SK-N-SH (cell line): ENCODE measurements at regions not wholly inside any gene's neighbourhood (a gene's known extent, or its start where the extent isn't known, plus 50 kb on each side); places are given as distances from the start of the nearest gene placed in this dataset.

Source experiments
- CTCF ChIA-PET: fragments of 300-600, 350-600 bp; formaldehyde crosslinking; extraction: SDS; loops from one replicate; lab custom pipeline; 2021; lab: Yijun Ruan, JAX
- POLR2A ChIA-PET: fragments of 350-600 bp; sonication (Branson Sonifier 250); formaldehyde crosslinking; extraction: SDS; loops from one replicate; lab custom pipeline; 2020; ENCODE audit warnings: antibody characterized with exemption, inconsistent platforms; lab: Yijun Ruan, JAX
- DNase-seq: peaks from one replicate; pipeline ENCODE4 v3.0.0; 2012
- H2AFZ ChIP-seq: fragments of 200-600 bp; sonication (generic); 2 replicates; pipeline ENCODE4 v1.8.1; 2016; ENCODE audit warnings: antibody characterized with exemption, mild to moderate bottlenecking, low read depth
- H3F3A ChIP-seq: fragments of 200-600 bp; sonication (generic); replicated peaks from 2 replicates; pipeline ENCODE3; 2016; ENCODE audit warnings: antibody characterized with exemption, mild to moderate bottlenecking; ENCODE audit not compliant: insufficient read depth
- H3K27ac ChIP-seq, 2 experiments: fragments of 200-500 bp in 1 of 2; fragments of 200-600 bp in 1 of 2; sonication (Bioruptor generic) in 1 of 2; sonication (generic), shearing (Covaris generic) in 1 of 2; 2 replicates each; pipeline versions ENCODE4 v1.5.1 to v1.6.1; 2014 to 2016; ENCODE audit warnings: low read depth in 2 of 2, inconsistent platforms in 1 of 2, low read length in 1 of 2, mild to moderate bottlenecking in 1 of 2, mixed read lengths in 1 of 2
- H3K27me3 ChIP-seq: fragments of 200-600 bp; sonication (generic), shearing (Covaris generic); 2 replicates; pipeline ENCODE4 v1.6.1; 2016; ENCODE audit warnings: mixed run types; ENCODE audit not compliant: insufficient read depth
- H3K36me3 ChIP-seq, 2 experiments: fragments of 200-500 bp in 1 of 2; fragments of 200-600 bp in 1 of 2; sonication (Bioruptor generic) in 1 of 2; sonication (generic) in 1 of 2; replicated peaks in 1 of 2; 2 replicates each; pipeline versions ENCODE3 to v1.5.1; 2014 to 2016; ENCODE audit warnings: low read length in 1 of 2, mild to moderate bottlenecking in 1 of 2; ENCODE audit not compliant: insufficient read depth in 2 of 2, control insufficient read depth in 1 of 2
- H3K4me1 ChIP-seq, 2 experiments: fragments of 200-500 bp in 1 of 2; fragments of 200-600 bp in 1 of 2; sonication (Bioruptor generic) in 1 of 2; sonication (generic), shearing (Covaris generic) in 1 of 2; 2 replicates each; pipeline versions ENCODE4 v1.5.1 to v1.6.1; 2014 to 2016; ENCODE audit warnings: low read depth in 1 of 2, low read length in 1 of 2, mixed run types in 1 of 2; ENCODE audit not compliant: insufficient read depth in 2 of 2, control insufficient read depth in 1 of 2
- H3K4me2 ChIP-seq: fragments of 200-600 bp; sonication (generic), shearing (Covaris generic); 2 replicates; pipeline ENCODE4 v1.6.1; 2017; ENCODE audit warnings: mixed run types
- H3K4me3 ChIP-seq, 2 experiments: fragments of 200-500 bp in 1 of 2; fragments of 200-600 bp in 1 of 2; sonication (Bioruptor generic) in 1 of 2; sonication (generic), shearing (Covaris generic) in 1 of 2; 2 replicates each; pipeline versions ENCODE4 v1.5.1 to v1.8.1; 2014 to 2016; ENCODE audit warnings: low read depth in 2 of 2, inconsistent platforms in 1 of 2, low read length in 1 of 2, mild to moderate bottlenecking in 1 of 2, mixed read lengths in 1 of 2, moderate library complexity in 1 of 2
- H3K79me2 ChIP-seq: fragments of 200-600 bp; sonication (generic); 2 replicates; pipeline ENCODE4 v1.8.1; 2017; ENCODE audit warnings: mild to moderate bottlenecking; ENCODE audit not compliant: insufficient read depth
- H3K9ac ChIP-seq: fragments of 200-600 bp; sonication (generic); 2 replicates; pipeline ENCODE4 v1.6.1; 2017; ENCODE audit warnings: mixed run types
- H3K9me2 ChIP-seq: fragments of 200-600 bp; sonication (generic); 2 replicates; pipeline ENCODE4 v1.6.1; 2017; ENCODE audit warnings: mixed run types
- H3K9me3 ChIP-seq: fragments of 200-600 bp; sonication (generic); 2 replicates; pipeline ENCODE4 v1.6.1; 2017; ENCODE audit warnings: mixed run types, mild to moderate bottlenecking, moderate library complexity
- H4K20me1 ChIP-seq: fragments of 200-600 bp; sonication (generic); 2 replicates; pipeline ENCODE4 v1.6.1; 2017; ENCODE audit warnings: mild to moderate bottlenecking, mixed run types; ENCODE audit not compliant: insufficient read depth
- CHD2 ChIP-seq: fragments of 150-350 bp; IDR thresholded peaks from 2 replicates; pipeline ENCODE4 v1.6.1; 2018; ENCODE audit warnings: low read length; ENCODE audit not compliant: partially characterized antibody
- ELF1 ChIP-seq: IDR thresholded peaks from 2 replicates; pipeline ENCODE4 v1.4.0; 2012
- FOXJ3 ChIP-seq: sonication (generic); formaldehyde crosslinking; IDR thresholded peaks from 2 replicates; pipeline ENCODE4 v1.5.1; 2020; ENCODE audit warnings: mild to moderate bottlenecking, missing genetic modification reagents
- FOXM1 ChIP-seq: IDR thresholded peaks from 2 replicates; pipeline ENCODE4 v1.4.0; 2012; ENCODE audit warnings: low read depth, mild to moderate bottlenecking
- JUND ChIP-seq: IDR thresholded peaks from 2 replicates; pipeline ENCODE4 v1.4.0; 2012
- MXI1 ChIP-seq: IDR thresholded peaks from 2 replicates; pipeline ENCODE4 v1.6.1; 2012; ENCODE audit warnings: mild to moderate bottlenecking, low read depth, low read length, improper control_type of control experiment
- NFIC ChIP-seq: IDR thresholded peaks from 2 replicates; pipeline ENCODE4 v1.4.0; 2012; ENCODE audit warnings: borderline replicate concordance
- NRF1 ChIP-seq: IDR thresholded peaks from 2 replicates; pipeline ENCODE4 v1.6.1; 2012; ENCODE audit warnings: low read depth, mild to moderate bottlenecking, low read length
- RAD21 ChIP-seq: IDR thresholded peaks from 2 replicates; pipeline ENCODE4 v1.6.1; 2012; ENCODE audit warnings: mild to moderate bottlenecking, low read length
- REST ChIP-seq: IDR thresholded peaks from 2 replicates; pipeline ENCODE4 v1.6.1; 2012; ENCODE audit warnings: mild to moderate bottlenecking, low read depth, low read length, moderate library complexity
- RXRA ChIP-seq: IDR thresholded peaks from 2 replicates; pipeline ENCODE4 v1.4.0; 2012; ENCODE audit warnings: low read depth, mild to moderate bottlenecking, borderline replicate concordance
- SMC3 ChIP-seq: IDR thresholded peaks from 2 replicates; pipeline ENCODE4 v1.6.1; 2012; ENCODE audit warnings: low read depth, low read length, improper control_type of control experiment
- TCF12 ChIP-seq: IDR thresholded peaks from 2 replicates; pipeline ENCODE4 v1.4.0; 2012
- TEAD4 ChIP-seq: IDR thresholded peaks from 2 replicates; pipeline ENCODE4 v1.4.0; 2012; ENCODE audit warnings: mild to moderate bottlenecking, borderline replicate concordance; ENCODE audit not compliant: insufficient read depth
- USF1 ChIP-seq: IDR thresholded peaks from 2 replicates; pipeline ENCODE4 v1.4.0; 2012; ENCODE audit warnings: low read depth, borderline replicate concordance
- YY1 ChIP-seq: IDR thresholded peaks from 2 replicates; pipeline ENCODE4 v1.4.0; 2012; ENCODE audit warnings: low read depth, mild to moderate bottlenecking
- ZBTB33 ChIP-seq: IDR thresholded peaks from 2 replicates; pipeline ENCODE4 v1.4.0; 2012; ENCODE audit warnings: low read depth, borderline replicate concordance
- WGBS: methylation state at CpG from one replicate; pipeline ENCODE4 v1.1.6; 2017; ENCODE audit warnings: low lambda C conversion rate; 5-methylcytosine and 5-hydroxymethylcytosine counted together

- no peak for TF ChIP-seq ZBTB33
- no peak for TF ChIP-seq NFIC
- TF ChIP-seq RAD21 = no peak
- TF ChIP-seq FOXJ3 (CRISPR knock-in tag) = no peak
- no peak for TF ChIP-seq NRF1
- no peak for TF ChIP-seq JUND
- no peak for TF ChIP-seq CHD2
- TF ChIP-seq TEAD4 = no peak
- Histone ChIP-seq H3F3A (no peaks in the 10 kb centered on the region), H4K20me1 (no peaks in the 10 kb centered on the region), H3K4me3 (no peak overlapping the region), H3K9me2 (no peaks in the 10 kb centered on the region), H3K9me3 (peaks cover 7% of the 10 kb centered on the region; the same call in 1 of the 2 replicates), H3K36me3 (no peaks in the 10 kb centered on the region), H3K4me1 (no peaks in the 10 kb centered on the region), H3K27me3 (no peaks in the 10 kb centered on the region), H3K9ac (no peak overlapping the region), H3K4me2 (no peak overlapping the region), H3K27ac (no peak overlapping the region), H3K79me2 (no peaks in the 10 kb centered on the region), H2AFZ (no peak overlapping the region)
- POLR2A ChIA-PET = no interaction called here
- DNase-seq = no peak
- WGBS = 100% methylated on average over 1 of the region's 1 CpG
- CTCF ChIA-PET = no interaction called here
Measured at GRCh38 chr2:61677306-61677705, 139.2 kb upstream of the XPO1 start.

- Histone ChIP-seq H3K4me2 (no peak overlapping the region), H3K79me2 (no peaks in the 10 kb centered on the region), H3F3A (no peaks in the 10 kb centered on the region), H3K9me3 (peaks cover 7% of the 10 kb centered on the region; the same call in 1 of the 2 replicates), H4K20me1 (no peaks in the 10 kb centered on the region), H2AFZ (no peak overlapping the region), H3K27ac (no peak overlapping the region), H3K4me3 (no peak overlapping the region), H3K27me3 (no peaks in the 10 kb centered on the region), H3K36me3 (no peaks in the 10 kb centered on the region), H3K4me1 (peaks cover 0 to 5% of the 10 kb centered on the region in 2 experiments; a peak in 2 of 4 replicates), H3K9me2 (no peaks in the 10 kb centered on the region), H3K9ac (no peak overlapping the region)
- CTCF ChIA-PET = no interaction called here
- TF ChIP-seq SMC3 = no peak
- TF ChIP-seq MXI1 = no peak
- no peak for TF ChIP-seq FOXM1
- no peak for TF ChIP-seq USF1
- TF ChIP-seq RXRA = no peak
- no peak for TF ChIP-seq RAD21
- no peak for TF ChIP-seq REST
- TF ChIP-seq ELF1 = no peak
- no peak for TF ChIP-seq CHD2
- no peak for TF ChIP-seq NRF1
- no peak for TF ChIP-seq TCF12
- no peak for TF ChIP-seq YY1
- no peak for DNase-seq
- POLR2A ChIA-PET = no interaction called here
Measured at GRCh38 chr2:61675204-61675603, 137.0 kb upstream of the XPO1 start.
